AG04450 (cell line): ENCODE measurements at regions not wholly inside any gene's neighbourhood (a gene's known extent, or its start where the extent isn't known, plus 50 kb on each side); places are given as distances from the start of the nearest gene placed in this dataset.

Experiments used
- CTCF ChIA-PET: fragments of 300-600, 350-600 bp; formaldehyde crosslinking; extraction: SDS; loops from one replicate; lab custom pipeline; 2022; ENCODE audit warnings: antibody characterized with exemption, inconsistent platforms; lab: Charles Lee
- POLR2A ChIA-PET: fragments of 350-600 bp; formaldehyde crosslinking; extraction: SDS; loops from one replicate; lab custom pipeline; 2021; ENCODE audit warnings: antibody characterized with exemption, inconsistent platforms; lab: Yijun Ruan, JAX
- DNase-seq: peaks from one replicate; pipeline ENCODE4 v3.0.0-alpha.2; 2011; ENCODE audit warnings: low read depth, low spot score
- H3K27ac ChIP-seq: one replicate; pipeline ENCODE4 v1.5.1; 2012; ENCODE audit warnings: low read depth, low read length, control low read depth
- H3K27me3 ChIP-seq: one replicate; pipeline ENCODE4 v1.6.0; 2012; ENCODE audit warnings: low read length; ENCODE audit not compliant: control insufficient read depth, insufficient read depth
- H3K4me3 ChIP-seq: 2 replicates; pipeline ENCODE4 v1.5.1; 2011; ENCODE audit warnings: mild to moderate bottlenecking, low read depth, low read length, control low read depth
- H3K9me3 ChIP-seq: 2 replicates; pipeline ENCODE4 v1.5.1; 2012; ENCODE audit warnings: low read length; ENCODE audit not compliant: control insufficient read depth, insufficient read depth
- TF ChIP-seq, protein P1 (sequence below): IDR thresholded peaks from 2 replicates; pipeline ENCODE4 v1.5.1; 2011; ENCODE audit warnings: low read depth, low read length, control low read depth, inconsistent platforms

DNA sequence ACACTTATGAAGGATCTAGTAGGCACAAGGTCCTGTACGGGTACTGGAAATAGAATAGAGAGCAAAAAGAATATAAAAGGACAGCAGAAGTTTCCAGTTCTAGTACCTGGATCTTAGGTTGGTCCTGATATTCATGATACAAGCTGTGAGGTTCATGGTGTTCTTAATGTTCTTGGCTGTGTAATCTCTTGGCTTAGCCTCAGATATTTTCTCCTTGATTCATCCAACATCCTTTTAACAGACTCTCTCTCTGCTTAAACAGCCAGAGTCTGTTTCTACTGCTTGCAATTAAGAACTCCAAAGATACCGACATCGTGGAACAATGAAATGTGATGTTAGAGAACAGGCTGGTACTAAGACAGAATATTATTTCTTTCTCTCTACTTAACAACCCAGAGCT, 49.9 kb downstream of the CNTN3 start:
- TF ChIP-seq, protein P1, sequence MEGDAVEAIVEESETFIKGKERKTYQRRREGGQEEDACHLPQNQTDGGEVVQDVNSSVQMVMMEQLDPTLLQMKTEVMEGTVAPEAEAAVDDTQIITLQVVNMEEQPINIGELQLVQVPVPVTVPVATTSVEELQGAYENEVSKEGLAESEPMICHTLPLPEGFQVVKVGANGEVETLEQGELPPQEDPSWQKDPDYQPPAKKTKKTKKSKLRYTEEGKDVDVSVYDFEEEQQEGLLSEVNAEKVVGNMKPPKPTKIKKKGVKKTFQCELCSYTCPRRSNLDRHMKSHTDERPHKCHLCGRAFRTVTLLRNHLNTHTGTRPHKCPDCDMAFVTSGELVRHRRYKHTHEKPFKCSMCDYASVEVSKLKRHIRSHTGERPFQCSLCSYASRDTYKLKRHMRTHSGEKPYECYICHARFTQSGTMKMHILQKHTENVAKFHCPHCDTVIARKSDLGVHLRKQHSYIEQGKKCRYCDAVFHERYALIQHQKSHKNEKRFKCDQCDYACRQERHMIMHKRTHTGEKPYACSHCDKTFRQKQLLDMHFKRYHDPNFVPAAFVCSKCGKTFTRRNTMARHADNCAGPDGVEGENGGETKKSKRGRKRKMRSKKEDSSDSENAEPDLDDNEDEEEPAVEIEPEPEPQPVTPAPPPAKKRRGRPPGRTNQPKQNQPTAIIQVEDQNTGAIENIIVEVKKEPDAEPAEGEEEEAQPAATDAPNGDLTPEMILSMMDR, result no peak
- Histone ChIP-seq H3K4me3 (no peak overlapping the region), H3K27me3 (no peaks in the 10 kb centered on the region), H3K27ac (no peak overlapping the region), H3K9me3 (no peaks in the 10 kb centered on the region)
- no peak for DNase-seq
- POLR2A ChIA-PET, result no interaction called here
- CTCF ChIA-PET, result no interaction called here

DNA sequence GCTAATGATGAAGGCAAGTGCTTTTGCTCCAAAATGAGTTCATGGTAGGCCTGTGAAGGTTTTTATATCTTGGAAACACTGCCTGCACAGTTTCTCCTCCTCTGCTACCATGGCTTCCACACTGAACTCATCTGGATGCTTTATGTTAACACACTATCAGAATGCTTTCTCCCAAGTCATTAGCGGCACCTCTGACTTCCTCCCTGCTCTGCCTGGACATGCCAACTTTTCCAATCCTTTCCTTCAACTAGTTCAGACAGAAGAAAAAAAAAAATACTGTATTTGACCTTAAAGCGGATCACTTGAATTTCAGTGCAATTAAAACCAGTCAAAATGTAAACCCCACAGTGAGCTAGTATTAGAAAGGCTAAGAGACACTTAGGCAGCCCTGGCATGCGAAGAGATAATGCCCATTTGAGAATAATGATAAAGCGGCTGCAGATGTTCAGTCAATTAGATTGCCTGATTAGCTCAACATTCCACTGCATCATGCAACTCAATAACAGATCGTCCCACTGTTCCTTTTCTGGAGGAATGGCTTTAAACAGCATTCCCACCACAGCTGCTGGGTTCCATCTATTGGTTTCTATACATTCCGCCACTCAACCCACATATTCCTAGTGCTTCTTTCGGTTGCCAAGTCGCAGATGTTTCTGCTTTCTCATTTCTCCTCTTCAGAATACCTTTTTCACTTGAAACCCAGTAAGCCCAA, 51.7 kb downstream of the CNTN3 start:
- ChIA-PET POLR2A (no interaction called here), CTCF (no interaction called here)
- TF ChIP-seq, protein P1, result no peak
- Histone ChIP-seq H3K9me3 (no peaks in the 10 kb centered on the region), H3K27ac (no peak overlapping the region), H3K4me3 (no peak overlapping the region), H3K27me3 (no peaks in the 10 kb centered on the region)
- DNase-seq, result no peak

DNA sequence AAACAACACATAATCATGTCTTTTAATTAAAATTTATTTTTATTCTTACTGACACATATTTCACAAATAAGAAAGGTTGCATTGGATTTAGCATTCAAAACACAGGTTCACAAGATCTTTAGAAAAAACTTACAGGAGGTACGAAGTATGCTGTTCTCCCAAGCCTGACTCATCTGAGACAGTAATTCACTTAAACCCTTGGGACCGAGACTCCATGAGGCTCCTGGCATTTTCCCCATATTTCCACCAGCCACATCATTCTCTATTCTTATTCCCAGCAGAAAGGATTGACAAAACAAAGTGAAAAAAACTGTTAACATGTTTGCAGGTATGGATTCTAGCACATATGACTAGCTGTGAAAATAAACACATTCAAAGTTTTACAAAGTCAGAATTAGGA, 52.6 kb downstream of the CNTN3 start:
- Histone ChIP-seq H3K27me3 (no peaks in the 10 kb centered on the region), H3K4me3 (no peak overlapping the region), H3K9me3 (no peaks in the 10 kb centered on the region), H3K27ac (no peak overlapping the region)
- DNase-seq, result no peak
- POLR2A ChIA-PET, result no interaction called here
- TF ChIP-seq, protein P1, result no peak
- CTCF ChIA-PET, result no interaction called here

DNA sequence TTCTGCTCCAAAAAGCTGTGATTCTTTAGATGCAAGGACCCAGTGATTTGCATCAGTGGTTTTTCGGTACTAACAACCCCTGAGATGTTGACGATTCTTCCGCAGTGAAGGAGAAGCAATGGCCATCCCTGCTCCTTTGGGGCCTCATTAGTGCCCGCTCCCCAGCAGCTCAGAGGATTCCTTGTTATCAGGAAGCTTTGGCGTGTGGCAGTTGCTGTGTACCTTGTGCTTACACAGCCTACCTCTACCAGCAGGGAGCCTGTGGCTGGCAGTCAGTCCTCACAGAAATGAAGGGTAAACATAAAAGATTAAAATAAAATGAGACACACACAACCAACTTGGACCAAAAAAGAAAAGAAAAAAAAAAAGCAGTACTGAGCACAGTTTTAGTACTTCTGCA, 55.2 kb downstream of the CNTN3 start:
- ChIA-PET CTCF (interaction anchor here (0.7 kb wide), 1 partner anchor 26 kb away, joined by 3 read pairs; no protein-coding TSS in a partner anchor), POLR2A (no interaction called here)
- Histone ChIP-seq H3K9me3 (no peaks in the 10 kb centered on the region), H3K27ac (no peak overlapping the region), H3K4me3 (no peak overlapping the region), H3K27me3 (no peaks in the 10 kb centered on the region)
- no peak for DNase-seq
- TF ChIP-seq, protein P1, result no peak

DNA sequence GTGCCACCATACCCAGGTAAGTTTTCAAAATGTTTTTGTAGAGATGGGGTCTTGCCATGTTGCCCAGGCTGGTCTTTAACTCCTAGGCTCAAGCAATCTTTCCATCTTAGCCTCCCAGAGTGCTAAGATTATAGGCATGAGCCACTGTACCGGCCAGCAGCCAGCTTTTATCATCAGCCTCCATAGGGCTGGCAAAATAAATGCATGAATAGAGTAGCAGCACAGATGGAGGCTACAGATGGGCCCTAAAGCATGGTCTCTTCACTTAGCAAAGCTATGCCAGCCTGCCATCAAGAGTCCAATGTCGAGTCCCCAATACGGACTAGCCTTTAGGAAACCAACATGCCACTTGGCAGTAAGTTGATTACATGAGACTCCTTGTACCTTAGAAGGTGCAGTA, 63.8 kb downstream of the CNTN3 start:
- H3K9me3 ChIP-seq, result no peaks in the 10 kb centered on the region
- CTCF ChIA-PET, result no interaction called here
- no peak overlapping the region for H3K4me3 ChIP-seq
- no peak for DNase-seq
- H3K27me3 ChIP-seq, result no peaks in the 10 kb centered on the region
- TF ChIP-seq, protein P1, result no peak
- H3K27ac ChIP-seq, result no peak overlapping the region
- POLR2A ChIA-PET, result no interaction called here
